ENCODE measurements at regions not wholly inside any gene's neighbourhood (a gene's known extent, or its start where the extent isn't known, plus 50 kb on each side); places are given as distances from the start of the nearest gene placed in this dataset.
"Not testable (repeated sequence)": the region's sequence is repeated elsewhere in the genome, so short reads cannot be mapped to it uniquely, and the experiment has no call there.

GRCh38 chr5:173667702-173668101 is 51.3 kb upstream of the BOD1 start:
- intact Hi-C loops (cut with micrococcal nuclease), result no loop called here

GRCh38 chr5:173668245-173668800 is 51.9 kb upstream of the BOD1 start:
- intact Hi-C loops (cut with micrococcal nuclease), result no loop called here

DNA sequence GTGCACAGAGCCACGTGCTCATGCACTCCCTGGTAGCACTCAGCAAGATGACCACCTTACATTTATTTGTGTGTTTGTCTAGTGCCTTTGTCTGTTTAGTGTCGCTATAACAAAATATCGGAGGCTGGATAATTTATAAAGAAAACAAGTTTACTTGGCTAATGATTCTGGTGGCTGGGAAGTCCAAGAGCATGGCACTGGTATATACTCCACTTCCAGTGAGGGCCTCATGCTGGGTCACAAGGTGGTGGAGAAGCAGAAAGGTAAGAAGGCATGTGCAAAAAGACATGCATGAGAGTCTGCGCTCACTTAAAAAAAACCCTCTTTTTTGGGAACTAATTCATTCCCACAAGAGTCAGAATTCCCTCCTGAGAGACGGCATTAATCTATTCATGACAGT is 52.5 kb upstream of the BOD1 start:
- intact Hi-C loops (cut with micrococcal nuclease), result no loop called here

- intact Hi-C loops (cut with micrococcal nuclease), result no loop called here
Observed at GRCh38 chr5:173669483-173669882, 53.0 kb upstream of the BOD1 start.

DNA sequence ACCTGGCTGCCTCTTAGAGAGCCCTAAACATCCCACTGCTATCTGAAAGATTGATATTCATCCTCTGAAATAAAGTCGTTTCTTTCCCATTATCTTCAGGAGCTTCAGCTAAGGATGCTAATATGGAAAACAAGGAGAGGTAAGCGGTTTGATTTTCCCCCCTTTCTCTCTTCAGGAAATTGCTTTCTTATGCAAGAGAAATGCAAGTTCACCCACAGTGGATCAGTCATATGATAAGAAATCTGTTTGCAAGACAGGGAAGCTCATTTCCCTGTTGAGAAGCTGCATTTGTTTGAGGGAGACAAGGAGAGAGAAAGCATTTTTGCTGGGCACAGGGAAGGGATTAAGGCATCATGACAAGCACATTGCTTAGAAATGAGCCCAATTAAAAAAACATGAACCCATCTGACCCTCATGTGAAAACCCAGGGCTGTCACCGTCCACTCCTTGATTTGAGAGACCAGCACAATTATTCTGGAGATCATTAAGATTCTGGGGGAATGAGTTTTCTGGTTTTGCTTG is 53.7 kb upstream of the BOD1 start:
- intact Hi-C loops (cut with micrococcal nuclease), result no loop called here

GRCh38 chr5:173670791-173671120 is 54.3 kb upstream of the BOD1 start:
- intact Hi-C loops (cut with micrococcal nuclease), result no loop called here

DNA sequence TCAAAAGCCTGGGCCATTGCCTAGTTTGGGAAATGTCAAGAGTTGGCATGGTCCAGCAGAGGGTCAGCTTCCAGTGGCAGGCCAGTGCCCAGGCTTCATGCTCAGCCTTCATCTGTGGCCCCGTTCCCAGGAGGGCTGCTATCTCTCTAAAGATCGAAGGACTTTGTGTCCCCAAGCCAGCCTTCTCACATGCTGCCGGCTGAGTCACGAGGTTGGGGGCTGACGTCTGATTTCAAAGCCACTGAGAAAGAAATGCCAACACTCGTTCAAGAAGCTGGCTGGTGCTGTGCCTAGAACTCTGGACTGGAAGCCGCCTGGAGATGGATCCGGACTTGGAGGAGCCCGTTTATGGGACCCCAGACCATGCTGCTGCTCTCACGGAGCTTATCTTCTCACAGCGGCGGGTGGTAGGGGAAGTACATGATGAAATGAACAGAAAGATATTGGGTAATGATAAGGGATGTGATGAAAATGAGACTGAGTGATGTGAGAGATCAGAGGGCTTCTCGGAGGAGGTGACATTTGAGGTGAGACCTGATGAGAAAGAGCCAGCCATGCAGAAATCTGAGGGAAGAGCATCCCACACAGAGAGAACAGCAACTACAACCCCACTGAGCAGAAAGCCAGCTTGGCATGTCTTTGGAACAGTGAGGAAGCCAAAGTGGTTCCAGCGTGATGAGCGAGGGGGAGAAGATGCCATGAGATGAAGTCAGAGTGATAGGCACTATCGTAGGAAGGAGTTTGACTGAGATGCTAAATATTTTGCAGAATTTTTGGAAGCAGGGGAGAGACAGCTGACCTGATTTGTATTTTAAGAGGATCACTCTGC is 54.9 kb upstream of the BOD1 start:
- intact Hi-C loops (cut with micrococcal nuclease), result no loop called here

DNA sequence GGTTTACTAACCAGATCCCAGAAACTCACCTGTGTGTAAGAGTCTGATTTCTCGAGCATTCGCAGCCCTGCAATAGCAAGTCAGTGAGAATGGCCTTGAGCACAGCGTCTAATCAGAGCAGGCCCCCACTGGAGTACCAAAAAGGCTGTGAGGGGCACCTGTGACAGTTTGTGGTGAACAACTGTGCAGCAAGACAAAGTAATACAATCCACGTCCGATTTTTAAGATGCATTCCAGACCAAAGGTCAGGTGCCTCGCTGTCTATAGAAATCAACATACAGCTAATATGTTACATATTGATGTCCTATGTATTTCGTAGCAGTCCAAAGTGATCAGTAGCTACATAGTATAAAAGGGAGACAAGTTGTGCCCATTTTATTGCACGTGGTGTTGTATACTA is 55.7 kb upstream of the BOD1 start:
- intact Hi-C loops (cut with micrococcal nuclease), result no loop called here

DNA sequence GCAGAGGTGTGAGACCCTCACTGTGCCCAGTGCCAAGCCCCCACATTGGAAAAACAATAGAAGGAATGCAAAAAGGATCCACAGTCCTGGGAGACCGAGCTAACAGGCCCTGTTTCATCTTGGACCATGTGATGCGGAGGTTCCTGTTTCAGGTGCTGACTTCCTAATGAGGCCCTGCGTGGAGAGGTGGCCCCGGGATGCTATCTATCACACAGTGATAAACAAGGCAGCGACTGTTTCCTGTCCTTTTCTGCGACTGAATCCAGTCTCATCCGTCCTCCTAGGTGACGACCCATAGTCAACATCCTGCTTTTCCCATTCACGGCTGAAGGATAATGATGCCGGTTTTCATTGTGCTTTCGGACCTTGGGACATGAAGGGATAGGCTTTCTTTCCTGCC is 56.4 kb upstream of the BOD1 start:
- intact Hi-C loops (cut with micrococcal nuclease), result no loop called here

- intact Hi-C loops (cut with micrococcal nuclease), result no loop called here
Observed at GRCh38 chr5:173673295-173674101, 57.0 kb upstream of the BOD1 start.

DNA sequence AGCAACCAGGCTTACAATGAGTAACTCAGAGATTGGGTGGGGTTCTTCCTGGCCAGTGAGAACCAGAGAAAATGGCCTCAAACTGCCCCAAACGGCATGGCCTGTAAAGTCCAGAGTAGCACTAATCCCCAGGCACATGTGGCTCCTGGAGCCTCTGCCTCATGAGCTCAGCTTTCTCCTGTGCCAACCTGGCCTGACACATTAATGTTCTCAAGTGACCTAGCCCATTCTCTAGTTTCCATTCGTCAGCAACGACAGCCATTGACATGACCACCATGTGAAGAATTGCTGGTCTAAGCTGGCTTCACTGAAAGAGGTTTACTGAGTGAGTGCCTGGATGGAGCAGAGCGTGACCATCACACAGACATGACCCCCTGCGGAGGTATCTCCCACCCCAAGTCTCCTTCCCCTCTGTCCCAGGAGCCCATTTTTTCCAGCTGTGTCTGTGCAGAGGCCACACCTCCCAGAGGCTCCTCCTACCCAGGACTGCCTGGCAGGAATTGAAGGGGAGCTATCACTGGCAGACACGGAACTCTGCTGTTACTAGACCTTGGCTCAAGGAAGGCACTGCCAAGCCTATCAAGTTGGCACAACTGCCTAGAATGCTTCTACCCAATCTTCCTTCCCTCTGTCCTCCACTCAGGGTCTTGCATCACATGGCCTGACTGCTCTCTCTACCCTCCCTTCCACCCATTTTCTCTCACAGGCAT is 59.0 kb upstream of the BOD1 start:
- intact Hi-C loops (cut with micrococcal nuclease), result no loop called here

DNA sequence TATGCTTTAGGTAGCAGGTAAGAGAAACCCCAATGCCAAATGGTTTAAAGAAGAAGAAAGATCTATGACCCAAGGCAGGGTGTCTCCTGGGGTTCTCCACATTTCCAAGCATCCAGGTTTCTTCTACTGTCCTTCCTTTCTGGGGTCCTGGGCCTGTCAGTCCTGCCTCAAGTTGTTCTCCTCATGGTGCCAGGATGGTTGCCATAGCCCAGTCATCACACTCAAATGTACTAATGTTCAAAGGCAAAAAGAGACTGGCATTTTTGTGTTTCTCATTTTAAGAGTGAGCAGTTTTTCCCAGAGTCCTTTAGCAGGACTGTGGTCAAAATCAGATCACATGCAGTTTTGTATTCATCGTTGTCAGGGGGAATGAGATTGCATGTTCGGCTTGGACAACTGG is 59.9 kb upstream of the BOD1 start:
- intact Hi-C loops (cut with micrococcal nuclease), result no loop called here

GRCh38 chr5:173677125-173677672 is 60.7 kb upstream of the BOD1 start:
- intact Hi-C loops (cut with micrococcal nuclease), result no loop called here

- intact Hi-C loops (cut with micrococcal nuclease), result no loop called here
Observed at GRCh38 chr5:173679909-173680630, 63.6 kb upstream of the BOD1 start.

DNA sequence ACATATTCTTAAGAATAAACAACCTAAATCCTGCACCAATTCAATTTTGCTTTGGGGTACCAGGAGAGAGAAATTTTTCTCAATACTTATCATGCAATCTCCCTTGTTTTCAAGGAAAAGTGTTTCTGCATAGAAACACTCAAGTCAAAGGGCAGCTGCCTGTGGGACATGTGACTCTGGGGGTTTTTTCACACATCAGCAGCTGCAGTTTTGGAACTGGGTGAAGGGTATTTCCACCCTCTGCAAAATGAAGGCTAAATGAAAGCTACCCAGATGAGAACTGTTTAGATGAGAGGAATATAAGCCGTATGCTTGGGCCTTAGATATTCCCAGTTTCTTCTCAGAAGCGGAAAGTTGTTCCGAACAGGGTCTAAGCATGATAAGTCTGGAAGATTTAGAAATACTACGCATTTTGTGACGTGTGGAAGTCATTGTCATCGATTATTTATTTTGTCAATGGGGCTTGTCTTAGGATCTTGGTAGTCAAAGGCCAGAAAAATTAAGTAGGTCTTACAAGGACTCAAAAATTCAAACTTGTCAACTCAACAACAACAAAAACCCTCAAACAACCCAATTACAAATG is 64.3 kb upstream of the BOD1 start:
- intact Hi-C loops (cut with micrococcal nuclease), result no loop called here

GRCh38 chr5:173682313-173682712 is 65.9 kb upstream of the BOD1 start:
- intact Hi-C loops (cut with micrococcal nuclease), result no loop called here

GRCh38 chr5:173684535-173684934 is 68.1 kb upstream of the BOD1 start:
- intact Hi-C loops (cut with micrococcal nuclease), result not testable (repeated sequence)

DNA sequence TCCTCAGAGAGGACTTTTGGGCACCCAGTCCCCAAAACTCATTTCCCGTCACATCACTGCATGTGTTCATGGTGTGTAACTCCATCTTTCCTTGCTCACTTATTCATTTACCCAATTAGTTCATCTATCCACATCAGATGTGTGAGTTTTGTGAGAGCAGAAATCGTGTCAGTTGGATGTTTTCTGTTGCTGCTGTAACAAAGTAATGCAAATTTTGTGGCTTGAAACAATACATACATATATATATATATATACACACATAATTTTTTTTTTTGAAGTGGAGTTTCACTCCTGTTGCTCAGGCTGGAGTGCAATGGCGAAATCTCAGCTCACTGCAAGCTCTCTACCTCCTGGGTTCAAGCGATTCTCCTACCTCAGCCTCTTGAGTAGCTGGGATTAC is 70.5 kb upstream of the BOD1 start:
- intact Hi-C loops (cut with micrococcal nuclease), result no loop called here

DNA sequence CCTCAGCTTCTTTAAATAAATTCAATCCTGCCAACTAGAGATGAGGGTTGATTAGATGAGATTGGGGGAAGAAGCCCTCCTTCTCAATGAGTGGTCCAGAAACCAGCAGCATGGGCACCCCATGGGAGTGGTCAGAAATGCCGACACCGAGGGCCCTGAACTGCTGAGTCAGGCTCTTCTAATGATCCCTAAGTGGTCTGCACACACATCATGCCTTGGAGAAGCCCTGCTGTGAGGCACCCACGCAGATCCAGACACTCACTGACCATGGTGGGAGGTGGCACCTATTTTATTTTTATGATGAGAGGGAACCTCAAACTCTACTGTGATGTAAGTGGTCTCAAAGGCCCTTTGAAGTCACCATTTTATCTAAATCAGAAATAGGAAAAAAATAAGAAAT is 72.3 kb upstream of the BOD1 start:
- intact Hi-C loops (cut with micrococcal nuclease), result no loop called here

DNA sequence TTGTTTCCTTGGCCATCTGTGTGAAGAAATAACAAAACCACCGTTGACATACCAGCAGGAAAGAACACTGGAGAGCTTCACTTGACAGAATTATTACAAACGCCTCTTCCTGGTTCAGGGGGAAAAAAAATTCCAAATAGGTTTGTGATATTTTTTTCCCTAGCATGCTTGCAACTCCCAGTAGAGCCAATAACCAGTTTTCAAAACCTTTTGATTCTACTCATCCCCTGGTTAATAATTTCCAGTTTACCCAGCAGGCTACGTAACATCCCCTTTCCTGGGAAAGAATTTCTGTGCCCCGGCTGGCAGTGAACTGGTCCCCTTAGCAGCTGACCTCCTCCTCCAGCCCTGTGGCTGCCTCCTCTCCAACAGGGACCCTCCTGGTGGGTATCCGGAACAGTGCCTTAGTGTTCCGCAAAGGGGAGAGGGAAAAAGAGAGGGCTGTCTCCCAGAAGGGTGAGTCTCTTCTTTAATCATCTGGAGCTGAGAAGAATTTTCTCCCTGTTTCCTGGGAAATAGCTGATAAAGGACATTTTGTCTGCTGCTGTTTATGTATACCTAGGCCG is 72.8 kb upstream of the BOD1 start:
- intact Hi-C loops (cut with micrococcal nuclease), result no loop called here
